SK-N-SH (cell line): ENCODE measurements at regions not wholly inside any gene's neighbourhood (a gene's known extent, or its start where the extent isn't known, plus 50 kb on each side); places are given as distances from the start of the nearest gene placed in this dataset.

Experiments
- CTCF ChIA-PET: fragments of 300-600, 350-600 bp; formaldehyde crosslinking; extraction: SDS; loops from one replicate; lab custom pipeline; 2021; lab: Yijun Ruan, JAX
- POLR2A ChIA-PET: fragments of 350-600 bp; sonication (Branson Sonifier 250); formaldehyde crosslinking; extraction: SDS; loops from one replicate; lab custom pipeline; 2020; ENCODE audit warnings: antibody characterized with exemption, inconsistent platforms; lab: Yijun Ruan, JAX
- DNase-seq: peaks from one replicate; pipeline ENCODE4 v3.0.0; 2012
- H2AFZ ChIP-seq: fragments of 200-600 bp; sonication (generic); 2 replicates; pipeline ENCODE4 v1.8.1; 2016; ENCODE audit warnings: antibody characterized with exemption, mild to moderate bottlenecking, low read depth
- H3F3A ChIP-seq: fragments of 200-600 bp; sonication (generic); replicated peaks from 2 replicates; pipeline ENCODE3; 2016; ENCODE audit warnings: antibody characterized with exemption, mild to moderate bottlenecking; ENCODE audit not compliant: insufficient read depth
- H3K27ac ChIP-seq, 2 experiments: fragments of 200-500 bp in 1 of 2; fragments of 200-600 bp in 1 of 2; sonication (Bioruptor generic) in 1 of 2; sonication (generic), shearing (Covaris generic) in 1 of 2; 2 replicates each; pipeline versions ENCODE4 v1.5.1 to v1.6.1; 2014 to 2016; ENCODE audit warnings: low read depth in 2 of 2, inconsistent platforms in 1 of 2, low read length in 1 of 2, mild to moderate bottlenecking in 1 of 2, mixed read lengths in 1 of 2
- H3K27me3 ChIP-seq: fragments of 200-600 bp; sonication (generic), shearing (Covaris generic); 2 replicates; pipeline ENCODE4 v1.6.1; 2016; ENCODE audit warnings: mixed run types; ENCODE audit not compliant: insufficient read depth
- H3K36me3 ChIP-seq, 2 experiments: fragments of 200-500 bp in 1 of 2; fragments of 200-600 bp in 1 of 2; sonication (Bioruptor generic) in 1 of 2; sonication (generic) in 1 of 2; replicated peaks in 1 of 2; 2 replicates each; pipeline versions ENCODE3 to v1.5.1; 2014 to 2016; ENCODE audit warnings: low read length in 1 of 2, mild to moderate bottlenecking in 1 of 2; ENCODE audit not compliant: insufficient read depth in 2 of 2, control insufficient read depth in 1 of 2
- H3K4me1 ChIP-seq, 2 experiments: fragments of 200-500 bp in 1 of 2; fragments of 200-600 bp in 1 of 2; sonication (Bioruptor generic) in 1 of 2; sonication (generic), shearing (Covaris generic) in 1 of 2; 2 replicates each; pipeline versions ENCODE4 v1.5.1 to v1.6.1; 2014 to 2016; ENCODE audit warnings: low read depth in 1 of 2, low read length in 1 of 2, mixed run types in 1 of 2; ENCODE audit not compliant: insufficient read depth in 2 of 2, control insufficient read depth in 1 of 2
- H3K4me2 ChIP-seq: fragments of 200-600 bp; sonication (generic), shearing (Covaris generic); 2 replicates; pipeline ENCODE4 v1.6.1; 2017; ENCODE audit warnings: mixed run types
- H3K4me3 ChIP-seq, 2 experiments: fragments of 200-500 bp in 1 of 2; fragments of 200-600 bp in 1 of 2; sonication (Bioruptor generic) in 1 of 2; sonication (generic), shearing (Covaris generic) in 1 of 2; 2 replicates each; pipeline versions ENCODE4 v1.5.1 to v1.8.1; 2014 to 2016; ENCODE audit warnings: low read depth in 2 of 2, inconsistent platforms in 1 of 2, low read length in 1 of 2, mild to moderate bottlenecking in 1 of 2, mixed read lengths in 1 of 2, moderate library complexity in 1 of 2
- H3K79me2 ChIP-seq: fragments of 200-600 bp; sonication (generic); 2 replicates; pipeline ENCODE4 v1.8.1; 2017; ENCODE audit warnings: mild to moderate bottlenecking; ENCODE audit not compliant: insufficient read depth
- H3K9ac ChIP-seq: fragments of 200-600 bp; sonication (generic); 2 replicates; pipeline ENCODE4 v1.6.1; 2017; ENCODE audit warnings: mixed run types
- H3K9me2 ChIP-seq: fragments of 200-600 bp; sonication (generic); 2 replicates; pipeline ENCODE4 v1.6.1; 2017; ENCODE audit warnings: mixed run types
- H3K9me3 ChIP-seq: fragments of 200-600 bp; sonication (generic); 2 replicates; pipeline ENCODE4 v1.6.1; 2017; ENCODE audit warnings: mixed run types, mild to moderate bottlenecking, moderate library complexity
- H4K20me1 ChIP-seq: fragments of 200-600 bp; sonication (generic); 2 replicates; pipeline ENCODE4 v1.6.1; 2017; ENCODE audit warnings: mild to moderate bottlenecking, mixed run types; ENCODE audit not compliant: insufficient read depth
- EP300 ChIP-seq, 2 experiments: IDR thresholded peaks; 2 replicates each; pipeline versions ENCODE4 v1.4.0 to v1.6.1; 2012; ENCODE audit warnings: borderline replicate concordance in 1 of 2, low read depth in 1 of 2, low read length in 1 of 2
- GABPA ChIP-seq: IDR thresholded peaks from 2 replicates; pipeline ENCODE4 v1.4.0; 2012; ENCODE audit warnings: low read depth, mild to moderate bottlenecking
- GATA2 ChIP-seq: sonication (generic); formaldehyde crosslinking; IDR thresholded peaks from 2 replicates; pipeline ENCODE4 v1.5.0; 2020; ENCODE audit warnings: mild to moderate bottlenecking, missing genetic modification reagents
- RAD21 ChIP-seq: IDR thresholded peaks from 2 replicates; pipeline ENCODE4 v1.6.1; 2012; ENCODE audit warnings: mild to moderate bottlenecking, low read length
- RCOR1 ChIP-seq: fragments of 150-350 bp; IDR thresholded peaks from 2 replicates; pipeline ENCODE4 v1.6.1; 2017; ENCODE audit warnings: antibody characterized with exemption, low read length
- RXRA ChIP-seq: IDR thresholded peaks from 2 replicates; pipeline ENCODE4 v1.4.0; 2012; ENCODE audit warnings: low read depth, mild to moderate bottlenecking, borderline replicate concordance
- SMC3 ChIP-seq: IDR thresholded peaks from 2 replicates; pipeline ENCODE4 v1.6.1; 2012; ENCODE audit warnings: low read depth, low read length, improper control_type of control experiment
- TAF1 ChIP-seq: IDR thresholded peaks from 2 replicates; pipeline ENCODE4 v1.6.1; 2012; ENCODE audit warnings: low read depth, mild to moderate bottlenecking, low read length, moderate library complexity, borderline replicate concordance
- TCF12 ChIP-seq: IDR thresholded peaks from 2 replicates; pipeline ENCODE4 v1.4.0; 2012
- YY1 ChIP-seq: IDR thresholded peaks from 2 replicates; pipeline ENCODE4 v1.4.0; 2012; ENCODE audit warnings: low read depth, mild to moderate bottlenecking
- WGBS: methylation state at CpG from one replicate; pipeline ENCODE4 v1.1.6; 2017; ENCODE audit warnings: low lambda C conversion rate; 5-methylcytosine and 5-hydroxymethylcytosine counted together
- TF ChIP-seq, protein P1 (sequence below): IDR thresholded peaks from 2 replicates; pipeline ENCODE4 v1.6.1; 2012; ENCODE audit warnings: mild to moderate bottlenecking, low read depth, low read length, moderate library complexity
- TF ChIP-seq, protein P2 (sequence below): fragments of 200-600 bp; sonication (generic); IDR thresholded peaks from 2 replicates; pipeline ENCODE4 v1.6.1; 2017; ENCODE audit warnings: antibody characterized with exemption, mild to moderate bottlenecking, moderate library complexity
- TF ChIP-seq, protein P3 (sequence below): fragments of 150-350 bp; IDR thresholded peaks from 2 replicates; pipeline ENCODE4 v1.6.1; 2017; ENCODE audit warnings: antibody characterized with exemption, low read length, low read depth, borderline replicate concordance
- TF ChIP-seq, protein P4 (sequence below): IDR thresholded peaks from 2 replicates; pipeline ENCODE4 v1.4.0; 2012; ENCODE audit warnings: low read depth, borderline replicate concordance
- TF ChIP-seq, protein P5 (sequence below): IDR thresholded peaks from 2 replicates; pipeline ENCODE4; 2012

DNA sequence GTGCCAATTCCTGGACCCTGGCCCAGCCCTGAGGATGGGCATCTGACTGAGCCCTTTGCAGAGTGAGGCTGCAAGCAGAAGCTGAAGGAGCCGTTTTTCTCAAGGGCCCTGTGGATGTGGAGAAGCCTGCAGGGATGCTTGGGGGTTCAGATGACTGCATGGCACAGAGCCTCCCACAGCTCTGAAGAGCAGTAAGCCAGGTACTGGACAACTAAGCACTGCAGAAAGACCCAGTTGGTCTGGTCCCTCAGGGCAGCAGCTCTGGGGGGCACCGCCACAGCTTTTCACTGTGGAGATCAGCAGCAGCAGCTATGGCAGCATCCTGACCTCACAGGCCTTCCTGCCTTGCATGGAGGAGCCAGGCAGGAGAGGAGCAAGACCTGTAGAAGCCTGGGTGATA is 67.6 kb downstream of the CRYGS start (continued):
- TF ChIP-seq, protein P1, sequence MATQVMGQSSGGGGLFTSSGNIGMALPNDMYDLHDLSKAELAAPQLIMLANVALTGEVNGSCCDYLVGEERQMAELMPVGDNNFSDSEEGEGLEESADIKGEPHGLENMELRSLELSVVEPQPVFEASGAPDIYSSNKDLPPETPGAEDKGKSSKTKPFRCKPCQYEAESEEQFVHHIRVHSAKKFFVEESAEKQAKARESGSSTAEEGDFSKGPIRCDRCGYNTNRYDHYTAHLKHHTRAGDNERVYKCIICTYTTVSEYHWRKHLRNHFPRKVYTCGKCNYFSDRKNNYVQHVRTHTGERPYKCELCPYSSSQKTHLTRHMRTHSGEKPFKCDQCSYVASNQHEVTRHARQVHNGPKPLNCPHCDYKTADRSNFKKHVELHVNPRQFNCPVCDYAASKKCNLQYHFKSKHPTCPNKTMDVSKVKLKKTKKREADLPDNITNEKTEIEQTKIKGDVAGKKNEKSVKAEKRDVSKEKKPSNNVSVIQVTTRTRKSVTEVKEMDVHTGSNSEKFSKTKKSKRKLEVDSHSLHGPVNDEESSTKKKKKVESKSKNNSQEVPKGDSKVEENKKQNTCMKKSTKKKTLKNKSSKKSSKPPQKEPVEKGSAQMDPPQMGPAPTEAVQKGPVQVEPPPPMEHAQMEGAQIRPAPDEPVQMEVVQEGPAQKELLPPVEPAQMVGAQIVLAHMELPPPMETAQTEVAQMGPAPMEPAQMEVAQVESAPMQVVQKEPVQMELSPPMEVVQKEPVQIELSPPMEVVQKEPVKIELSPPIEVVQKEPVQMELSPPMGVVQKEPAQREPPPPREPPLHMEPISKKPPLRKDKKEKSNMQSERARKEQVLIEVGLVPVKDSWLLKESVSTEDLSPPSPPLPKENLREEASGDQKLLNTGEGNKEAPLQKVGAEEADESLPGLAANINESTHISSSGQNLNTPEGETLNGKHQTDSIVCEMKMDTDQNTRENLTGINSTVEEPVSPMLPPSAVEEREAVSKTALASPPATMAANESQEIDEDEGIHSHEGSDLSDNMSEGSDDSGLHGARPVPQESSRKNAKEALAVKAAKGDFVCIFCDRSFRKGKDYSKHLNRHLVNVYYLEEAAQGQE = no peak
- TF ChIP-seq, protein P2, sequence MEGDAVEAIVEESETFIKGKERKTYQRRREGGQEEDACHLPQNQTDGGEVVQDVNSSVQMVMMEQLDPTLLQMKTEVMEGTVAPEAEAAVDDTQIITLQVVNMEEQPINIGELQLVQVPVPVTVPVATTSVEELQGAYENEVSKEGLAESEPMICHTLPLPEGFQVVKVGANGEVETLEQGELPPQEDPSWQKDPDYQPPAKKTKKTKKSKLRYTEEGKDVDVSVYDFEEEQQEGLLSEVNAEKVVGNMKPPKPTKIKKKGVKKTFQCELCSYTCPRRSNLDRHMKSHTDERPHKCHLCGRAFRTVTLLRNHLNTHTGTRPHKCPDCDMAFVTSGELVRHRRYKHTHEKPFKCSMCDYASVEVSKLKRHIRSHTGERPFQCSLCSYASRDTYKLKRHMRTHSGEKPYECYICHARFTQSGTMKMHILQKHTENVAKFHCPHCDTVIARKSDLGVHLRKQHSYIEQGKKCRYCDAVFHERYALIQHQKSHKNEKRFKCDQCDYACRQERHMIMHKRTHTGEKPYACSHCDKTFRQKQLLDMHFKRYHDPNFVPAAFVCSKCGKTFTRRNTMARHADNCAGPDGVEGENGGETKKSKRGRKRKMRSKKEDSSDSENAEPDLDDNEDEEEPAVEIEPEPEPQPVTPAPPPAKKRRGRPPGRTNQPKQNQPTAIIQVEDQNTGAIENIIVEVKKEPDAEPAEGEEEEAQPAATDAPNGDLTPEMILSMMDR = no peak
- TF ChIP-seq EP300 (IDR thresholded peaks at IDR 0.05; ENCODE audit: borderline replicate concordance in 1 of 2, low read depth in 1 of 2, low read length in 1 of 2) = no peak
- no peak for TF ChIP-seq GABPA
- TF ChIP-seq, protein P3, sequence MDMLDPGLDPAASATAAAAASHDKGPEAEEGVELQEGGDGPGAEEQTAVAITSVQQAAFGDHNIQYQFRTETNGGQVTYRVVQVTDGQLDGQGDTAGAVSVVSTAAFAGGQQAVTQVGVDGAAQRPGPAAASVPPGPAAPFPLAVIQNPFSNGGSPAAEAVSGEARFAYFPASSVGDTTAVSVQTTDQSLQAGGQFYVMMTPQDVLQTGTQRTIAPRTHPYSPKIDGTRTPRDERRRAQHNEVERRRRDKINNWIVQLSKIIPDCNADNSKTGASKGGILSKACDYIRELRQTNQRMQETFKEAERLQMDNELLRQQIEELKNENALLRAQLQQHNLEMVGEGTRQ = no peak
- TF ChIP-seq, protein P4, sequence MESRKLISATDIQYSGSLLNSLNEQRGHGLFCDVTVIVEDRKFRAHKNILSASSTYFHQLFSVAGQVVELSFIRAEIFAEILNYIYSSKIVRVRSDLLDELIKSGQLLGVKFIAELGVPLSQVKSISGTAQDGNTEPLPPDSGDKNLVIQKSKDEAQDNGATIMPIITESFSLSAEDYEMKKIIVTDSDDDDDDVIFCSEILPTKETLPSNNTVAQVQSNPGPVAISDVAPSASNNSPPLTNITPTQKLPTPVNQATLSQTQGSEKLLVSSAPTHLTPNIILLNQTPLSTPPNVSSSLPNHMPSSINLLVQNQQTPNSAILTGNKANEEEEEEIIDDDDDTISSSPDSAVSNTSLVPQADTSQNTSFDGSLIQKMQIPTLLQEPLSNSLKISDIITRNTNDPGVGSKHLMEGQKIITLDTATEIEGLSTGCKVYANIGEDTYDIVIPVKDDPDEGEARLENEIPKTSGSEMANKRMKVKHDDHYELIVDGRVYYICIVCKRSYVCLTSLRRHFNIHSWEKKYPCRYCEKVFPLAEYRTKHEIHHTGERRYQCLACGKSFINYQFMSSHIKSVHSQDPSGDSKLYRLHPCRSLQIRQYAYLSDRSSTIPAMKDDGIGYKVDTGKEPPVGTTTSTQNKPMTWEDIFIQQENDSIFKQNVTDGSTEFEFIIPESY = no peak

DNA sequence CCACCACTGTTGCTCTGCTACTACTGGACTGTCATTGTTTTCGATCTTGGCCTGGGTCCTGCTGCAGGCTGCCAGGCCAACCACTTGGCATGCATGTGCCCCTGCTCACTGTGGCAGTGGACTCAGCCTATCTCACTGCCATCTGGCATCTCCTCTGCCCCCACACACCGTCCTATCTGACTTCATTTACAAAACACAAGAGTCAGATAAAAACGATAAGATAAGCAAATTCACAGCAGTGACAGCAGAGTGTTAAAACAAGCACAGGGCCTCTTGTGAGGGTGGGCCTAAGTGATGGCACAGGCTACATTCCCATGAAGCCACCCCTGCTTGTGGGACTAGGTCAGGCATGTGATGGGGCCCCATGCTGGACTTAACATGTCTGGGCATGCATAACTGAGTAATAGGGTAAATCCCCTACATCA is 68.1 kb downstream of the CRYGS start:
- peak; percentile 41 for DNase-seq
- Histone ChIP-seq H4K20me1 (no peaks in the 10 kb centered on the region), H3K79me2 (no peaks in the 10 kb centered on the region), H3F3A (no peaks in the 10 kb centered on the region), H3K36me3 (no peaks in the 10 kb centered on the region), H3K4me3 (no peak overlapping the region), H3K27ac (peak overlapping the region in 1 of 2 experiments; percentile 34; a peak in 1 of 4 replicates), H3K4me1 (peaks cover 0 to 15% of the 10 kb centered on the region in 2 experiments; a peak in 1 of 4 replicates), H3K9ac (no peak overlapping the region), H3K27me3 (no peaks in the 10 kb centered on the region; the same call in 1 of the 2 replicates), H3K9me3 (no peaks in the 10 kb centered on the region), H3K9me2 (no peaks in the 10 kb centered on the region), H2AFZ (no peak overlapping the region), H3K4me2 (no peak overlapping the region)
- POLR2A ChIA-PET = no interaction called here
- CTCF ChIA-PET = interaction anchor here (1.3 to 1.6 kb wide), 2 partner anchors 25 to 64 kb away, joined by 3 to 4 read pairs; no protein-coding TSS in a partner anchor
- 17% methylated on average over 3 of the region's 3 CpGs for WGBS
- no peak for TF ChIP-seq TCF12
- peak; percentile 94 for TF ChIP-seq GATA2 (CRISPR knock-in tag)
- TF ChIP-seq, protein P5, sequence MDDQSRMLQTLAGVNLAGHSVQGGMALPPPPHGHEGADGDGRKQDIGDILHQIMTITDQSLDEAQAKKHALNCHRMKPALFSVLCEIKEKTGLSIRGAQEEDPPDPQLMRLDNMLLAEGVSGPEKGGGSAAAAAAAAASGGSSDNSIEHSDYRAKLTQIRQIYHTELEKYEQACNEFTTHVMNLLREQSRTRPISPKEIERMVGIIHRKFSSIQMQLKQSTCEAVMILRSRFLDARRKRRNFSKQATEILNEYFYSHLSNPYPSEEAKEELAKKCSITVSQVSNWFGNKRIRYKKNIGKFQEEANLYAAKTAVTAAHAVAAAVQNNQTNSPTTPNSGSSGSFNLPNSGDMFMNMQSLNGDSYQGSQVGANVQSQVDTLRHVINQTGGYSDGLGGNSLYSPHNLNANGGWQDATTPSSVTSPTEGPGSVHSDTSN = no peak
- TF ChIP-seq, protein P3 = no peak
- no peak for TF ChIP-seq YY1
- TF ChIP-seq SMC3 = no peak
- TF ChIP-seq RXRA = no peak
- no peak for TF ChIP-seq TAF1
- peak in 1 of 2 experiments; percentile 71; a peak in 1 of 4 replicates for TF ChIP-seq EP300 (IDR thresholded peaks at IDR 0.05; ENCODE audit: borderline replicate concordance in 1 of 2, low read depth in 1 of 2, low read length in 1 of 2)
- TF ChIP-seq, protein P1 = no peak
- peak; percentile 74; the same call in 1 of the 2 replicates for TF ChIP-seq RCOR1
- TF ChIP-seq RAD21 = no peak
